ENCODE measurements at regions not wholly inside any gene's neighbourhood (a gene's known extent, or its start where the extent isn't known, plus 50 kb on each side); places are given as distances from the start of the nearest gene placed in this dataset.
A peak's percentile ranks its signal among the peaks of the same experiment; 100 is the strongest.
"Not testable (repeated sequence)": the region's sequence is repeated elsewhere in the genome, so short reads cannot be mapped to it uniquely, and the experiment has no call there.

DNA sequence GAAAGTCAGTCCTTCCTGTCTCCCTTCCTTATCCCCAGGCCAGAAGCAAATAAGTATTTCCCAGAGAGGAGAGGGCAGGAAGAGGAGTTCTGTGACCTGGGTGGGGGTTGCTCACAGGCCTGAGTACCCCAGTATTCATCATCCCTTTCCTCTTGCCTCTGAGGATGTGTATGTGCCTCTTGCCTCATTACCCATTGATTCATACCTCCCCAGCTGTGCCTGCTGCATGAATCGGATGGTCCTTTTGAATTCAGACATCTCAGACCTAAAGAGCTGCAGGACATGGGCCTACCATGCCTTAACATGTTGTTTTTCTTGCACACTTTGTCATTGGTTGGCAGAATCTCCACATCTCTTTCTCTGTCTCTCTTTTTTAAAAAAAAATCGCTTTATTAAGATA is 112.8 kb upstream of the SHB start:
- DNase-seq = no peak

DNA sequence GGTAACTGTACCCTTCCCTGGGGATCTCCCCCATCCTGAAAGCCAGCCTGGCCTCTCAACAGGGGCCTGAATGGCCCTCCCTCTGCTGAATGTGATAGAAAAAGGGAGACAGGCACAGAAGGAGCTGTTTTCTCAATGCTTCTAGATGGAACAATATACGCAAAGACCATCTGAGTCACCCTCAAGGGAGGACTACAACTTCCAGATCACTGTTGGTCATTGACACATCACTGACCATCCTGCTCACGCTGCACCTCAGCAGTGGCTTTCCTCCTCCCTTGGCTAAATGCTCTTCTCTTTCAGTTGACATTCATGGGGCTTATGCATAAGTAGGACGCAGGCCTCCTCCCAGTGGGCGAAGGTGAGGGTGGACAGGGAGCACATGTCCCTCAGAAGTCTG is 112.2 kb upstream of the SHB start:
- no peak for DNase-seq

DNA sequence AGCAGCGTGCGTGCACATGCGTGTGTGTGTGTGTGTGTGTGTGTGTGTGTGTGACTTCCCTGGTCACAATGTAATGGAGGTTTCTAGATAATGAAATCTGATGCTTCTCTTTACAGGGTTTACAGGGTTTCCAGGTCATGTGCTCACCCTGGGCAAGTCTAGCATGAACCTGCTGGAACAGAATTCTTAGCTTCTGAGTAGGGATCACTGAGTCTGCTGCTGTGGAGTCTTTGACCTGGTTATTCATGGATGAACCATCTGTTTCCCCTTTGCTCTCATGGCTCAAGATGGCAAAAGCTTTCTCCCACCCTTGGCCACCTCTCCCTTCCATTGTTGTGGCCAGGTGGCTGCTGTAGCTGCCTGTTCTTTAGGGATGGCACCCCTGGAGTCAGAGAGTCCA is 111.6 kb upstream of the SHB start:
- DNase-seq = no peak

DNA sequence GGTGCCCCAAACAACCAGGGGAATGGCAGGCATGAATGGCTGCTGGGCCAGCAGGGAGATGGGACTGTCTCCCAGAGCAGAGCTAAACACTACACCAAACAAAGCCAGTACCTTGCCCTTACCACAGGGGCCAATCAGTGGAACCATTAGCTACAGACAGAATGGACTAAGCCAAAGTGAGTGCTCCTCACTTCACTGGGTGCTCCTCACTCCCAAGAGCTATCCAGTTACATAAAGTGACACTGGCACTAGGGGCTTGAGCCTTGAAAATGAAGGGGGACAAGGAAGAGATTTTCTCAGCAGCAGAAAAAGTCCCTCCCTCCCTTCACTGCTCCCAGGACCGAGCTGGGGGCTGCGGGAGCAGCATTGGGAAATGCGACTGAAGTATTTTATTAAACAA is 110.9 kb upstream of the SHB start:
- DNase-seq = no peak

DNA sequence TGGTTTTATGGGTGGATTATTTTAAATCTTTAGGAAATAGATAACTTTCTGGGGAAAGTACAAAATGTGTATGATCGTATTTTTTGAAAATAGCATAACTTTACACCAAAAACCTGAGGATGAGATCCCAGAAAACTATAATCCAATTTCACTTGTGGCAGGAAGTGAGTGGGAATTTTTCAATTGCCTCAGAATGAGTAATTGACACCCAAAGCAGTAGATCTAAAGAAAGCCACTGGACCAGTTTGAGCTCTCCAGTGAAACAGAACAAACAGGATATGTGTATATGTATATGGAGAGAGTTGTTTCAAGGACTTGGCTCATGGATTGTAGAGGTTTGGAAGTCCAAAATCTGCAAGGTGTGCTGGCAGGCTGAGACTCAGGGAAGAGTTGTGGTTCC is 109.2 kb upstream of the SHB start:
- no peak for DNase-seq

DNA sequence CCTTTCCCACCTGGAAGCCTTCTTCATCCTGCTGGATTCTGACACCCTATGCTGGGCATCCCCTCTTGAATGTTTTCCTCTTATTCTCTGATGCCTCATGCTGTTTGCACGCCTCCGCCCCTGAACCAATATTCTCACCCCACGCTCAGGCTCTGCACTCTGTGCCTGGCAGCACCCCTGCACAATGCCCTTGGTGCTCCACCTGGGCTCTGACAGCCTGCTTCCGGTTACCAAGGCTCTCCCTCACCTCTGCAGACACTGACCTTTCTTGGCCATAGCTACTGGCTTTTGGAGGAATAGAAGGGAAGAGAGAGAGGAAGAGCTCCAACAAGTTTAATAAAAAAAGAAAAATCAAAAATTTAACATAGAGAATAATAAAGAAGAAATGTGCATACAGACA is 108.7 kb upstream of the SHB start:
- DNase-seq = no peak

DNA sequence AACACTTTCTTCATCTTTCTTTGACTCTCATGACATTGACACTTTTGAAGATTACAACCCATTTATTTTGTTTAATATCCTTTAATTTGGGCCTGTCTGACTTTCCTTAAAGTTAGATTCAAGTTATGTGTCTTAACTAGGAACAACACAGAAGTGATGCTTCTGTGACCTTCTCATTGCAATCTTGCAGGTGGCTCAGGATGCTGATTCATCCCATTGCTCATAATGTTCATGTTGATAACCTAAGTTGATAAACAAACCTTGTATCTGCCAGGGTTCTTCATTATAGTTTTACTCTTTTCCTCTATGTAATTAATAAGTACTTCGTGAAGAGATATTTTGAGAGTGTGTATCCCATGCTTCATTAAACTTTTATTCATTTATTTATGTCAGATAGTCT is 107.2 kb upstream of the SHB start:
- no peak for DNase-seq

DNA sequence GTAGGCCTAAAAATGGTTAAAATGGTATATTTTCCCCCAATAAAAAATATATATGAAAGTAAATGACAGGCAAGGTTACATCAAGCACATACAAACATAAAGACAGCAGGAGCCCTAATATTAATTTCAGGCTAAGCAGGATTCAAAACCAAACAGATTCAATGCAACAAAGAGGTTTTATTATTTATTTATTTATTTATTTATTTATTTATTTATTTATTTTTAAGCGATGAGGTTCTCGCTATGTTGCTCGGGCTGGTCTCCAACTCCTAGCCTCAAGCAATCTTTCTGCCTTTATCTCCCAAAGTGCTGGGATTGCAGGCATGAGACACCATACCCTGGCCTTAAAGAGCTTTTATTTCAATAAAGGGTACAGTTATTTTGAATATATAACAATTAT is 106.4 kb upstream of the SHB start:
- no peak for DNase-seq

DNA sequence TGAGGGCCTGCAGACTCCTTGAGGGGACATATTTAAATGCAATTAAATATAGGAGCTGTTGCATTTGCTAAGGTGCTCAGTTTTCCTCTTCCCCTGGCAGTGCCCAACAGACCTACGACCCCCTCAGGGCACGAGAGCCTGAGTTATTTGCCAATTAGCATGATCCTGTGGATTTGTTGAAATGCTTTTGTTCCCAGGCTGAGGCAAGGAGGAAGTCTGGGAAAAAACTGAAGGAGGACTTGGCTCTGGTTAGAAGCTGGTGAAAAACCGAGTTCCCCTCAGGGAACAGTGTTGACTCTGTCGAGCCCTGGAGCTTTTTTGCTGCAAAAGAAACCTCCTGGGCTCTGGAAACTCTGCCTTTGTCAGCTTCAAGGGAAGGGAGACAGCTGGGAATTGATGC is 103.6 kb upstream of the SHB start:
- DNase-seq = no peak

DNA sequence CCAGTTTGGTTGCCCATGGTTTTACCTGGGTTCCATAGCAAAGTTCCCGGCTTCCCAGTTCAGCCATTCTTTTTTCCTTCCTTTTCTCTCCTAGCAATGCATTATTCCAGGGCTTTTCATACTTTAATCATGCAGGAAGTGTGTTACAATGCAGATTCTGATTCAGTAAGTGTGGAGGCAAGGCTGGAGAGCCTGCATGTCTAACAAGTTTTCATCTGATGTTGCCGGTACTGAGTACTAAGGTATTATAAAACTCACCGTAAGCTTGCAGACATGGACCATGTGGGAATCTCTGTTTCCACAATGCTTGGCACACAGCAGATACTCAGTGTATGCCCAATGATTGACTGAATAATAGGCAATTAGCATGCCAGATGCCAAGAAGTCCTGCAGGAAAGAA is 102.9 kb upstream of the SHB start:
- no peak for DNase-seq

DNA sequence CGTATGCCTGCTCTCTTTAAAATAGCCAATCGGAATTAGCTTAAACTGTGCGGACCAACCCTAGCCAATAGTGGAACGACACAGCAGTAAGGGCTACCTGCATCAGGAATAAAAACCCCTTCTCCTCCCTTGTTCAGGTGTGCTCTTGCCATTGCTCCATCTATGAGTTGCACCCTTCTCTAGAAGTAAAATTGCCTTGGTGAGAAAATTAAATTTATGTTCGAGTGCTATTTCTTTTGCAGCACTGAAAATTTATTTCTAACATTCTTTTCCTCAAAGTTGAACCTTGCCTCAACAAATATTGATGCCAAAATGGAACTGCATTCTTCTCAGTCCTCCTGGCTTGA is 102.5 kb upstream of the SHB start:
- no peak for DNase-seq

DNA sequence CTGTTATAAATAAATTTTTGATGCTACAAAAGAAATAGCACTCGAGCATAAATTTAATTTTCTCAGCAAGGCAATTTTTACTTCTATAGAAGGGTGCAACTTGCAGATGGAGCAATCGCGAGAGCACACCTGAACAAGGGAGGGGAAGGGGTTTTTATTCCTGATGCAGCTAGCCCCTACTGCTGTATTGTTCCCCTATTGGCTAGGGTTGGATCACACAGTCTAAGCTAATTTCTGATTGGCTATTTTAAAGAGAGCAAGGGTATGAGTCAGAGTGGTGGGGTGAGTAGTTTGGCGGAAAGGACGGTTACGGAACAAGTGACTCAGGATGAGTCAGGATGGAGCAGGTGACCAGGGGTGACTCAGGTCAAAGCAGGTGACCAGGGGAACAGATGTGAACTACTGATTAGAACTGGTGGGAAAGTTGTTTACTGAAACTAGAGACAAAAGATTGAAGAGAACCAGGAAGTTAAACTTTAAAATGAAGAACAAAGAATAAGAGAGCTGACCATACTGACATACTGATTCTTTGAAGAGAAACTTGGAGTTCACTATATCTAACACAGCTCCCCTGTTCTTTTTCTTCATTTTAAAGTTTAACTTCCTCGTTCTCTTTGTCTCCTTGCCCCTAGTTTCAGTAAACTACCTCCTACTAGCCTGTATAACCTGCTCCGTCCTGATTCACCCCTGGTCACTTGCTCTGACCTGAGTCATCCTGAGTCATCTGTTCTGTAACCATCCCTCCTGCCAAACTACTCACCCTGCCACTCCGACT is 101.9 kb upstream of the SHB start:
- peak; percentile 64 for DNase-seq

DNA sequence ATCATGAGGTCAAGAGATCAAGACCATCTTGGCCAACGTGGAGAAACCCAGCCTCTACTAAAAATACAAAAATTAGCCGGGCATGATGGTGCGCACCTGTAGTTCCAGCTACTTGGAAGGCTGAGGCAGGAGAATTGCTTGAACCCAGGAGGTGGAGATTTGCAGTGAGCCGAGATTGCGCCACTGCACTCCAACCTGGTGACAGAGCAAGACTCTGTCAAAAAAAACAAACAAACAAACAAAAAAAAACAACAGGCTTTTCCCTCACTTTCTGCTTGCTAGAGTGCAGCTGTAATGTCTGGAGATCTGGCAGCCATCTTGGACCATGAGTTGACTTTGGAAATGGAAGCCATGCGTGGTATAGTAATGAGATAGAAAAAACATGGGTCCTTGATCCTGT is 101.1 kb upstream of the SHB start:
- DNase-seq = not testable (repeated sequence)

DNA sequence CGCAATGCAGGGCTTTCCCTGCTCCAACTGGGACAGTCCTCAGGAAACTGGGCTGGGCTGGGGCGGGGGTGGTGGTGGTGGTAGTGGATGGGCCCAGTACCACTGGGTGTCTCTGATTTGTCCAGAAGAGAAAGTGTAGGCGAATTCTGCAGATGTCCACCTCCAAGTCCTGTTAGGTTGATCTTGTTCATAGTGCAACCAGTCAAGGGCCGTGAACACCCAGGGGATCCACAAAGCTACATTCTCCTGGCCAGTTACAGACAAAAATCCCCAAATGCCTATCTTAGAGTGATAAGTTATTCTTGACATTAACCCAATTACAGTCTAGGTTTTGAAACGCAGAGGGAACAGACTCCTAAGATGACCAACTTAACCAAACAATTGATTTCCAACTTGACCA is 97.5 kb upstream of the SHB start:
- no peak for DNase-seq

DNA sequence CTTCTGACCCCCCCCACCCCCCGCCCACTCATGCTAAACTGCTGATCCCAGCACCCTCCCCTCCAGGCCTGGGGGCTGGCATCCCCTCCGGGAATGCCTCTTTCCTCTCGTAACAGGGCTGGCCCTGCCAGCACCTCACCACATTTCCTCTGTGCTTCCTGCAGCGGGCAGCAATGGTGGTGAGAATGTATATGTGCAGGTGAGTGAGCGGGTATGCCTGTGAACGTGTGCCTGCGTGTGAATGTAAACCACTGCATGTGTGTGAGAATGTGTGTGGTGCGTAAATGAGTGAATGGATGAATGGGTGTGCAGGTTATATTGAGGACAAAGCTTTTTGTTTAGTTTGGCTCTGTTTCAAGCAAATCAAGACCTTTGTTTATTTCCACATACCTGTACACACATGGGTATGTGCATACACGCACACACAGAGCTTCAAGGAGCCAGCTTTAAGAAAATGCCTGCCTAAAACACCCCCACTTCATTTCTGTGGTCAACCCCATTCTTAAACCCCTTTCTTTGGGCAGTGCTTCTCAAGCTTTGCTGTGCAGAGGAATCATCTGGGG is 95.7 kb upstream of the SHB start:
- no peak for DNase-seq

DNA sequence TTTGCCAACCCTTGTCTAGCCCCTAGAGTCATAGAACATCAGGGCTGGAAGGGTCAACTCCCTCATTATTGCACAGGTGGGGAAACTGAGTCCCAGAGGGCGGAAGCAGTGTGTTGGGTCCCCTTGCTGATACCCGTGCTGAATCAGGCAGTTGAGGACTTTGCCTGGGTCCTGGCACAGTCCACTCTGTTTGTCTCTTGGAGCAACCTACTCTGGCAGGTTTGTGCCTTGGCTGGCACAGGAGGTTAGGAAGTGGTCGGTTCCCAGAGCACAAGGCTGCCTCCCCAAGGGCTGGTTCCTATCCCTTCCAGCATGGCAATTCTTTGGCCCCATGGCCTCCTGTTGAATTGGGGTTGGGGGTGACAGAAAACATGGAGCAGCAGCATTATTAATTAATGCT is 94.5 kb upstream of the SHB start:
- DNase-seq = no peak

DNA sequence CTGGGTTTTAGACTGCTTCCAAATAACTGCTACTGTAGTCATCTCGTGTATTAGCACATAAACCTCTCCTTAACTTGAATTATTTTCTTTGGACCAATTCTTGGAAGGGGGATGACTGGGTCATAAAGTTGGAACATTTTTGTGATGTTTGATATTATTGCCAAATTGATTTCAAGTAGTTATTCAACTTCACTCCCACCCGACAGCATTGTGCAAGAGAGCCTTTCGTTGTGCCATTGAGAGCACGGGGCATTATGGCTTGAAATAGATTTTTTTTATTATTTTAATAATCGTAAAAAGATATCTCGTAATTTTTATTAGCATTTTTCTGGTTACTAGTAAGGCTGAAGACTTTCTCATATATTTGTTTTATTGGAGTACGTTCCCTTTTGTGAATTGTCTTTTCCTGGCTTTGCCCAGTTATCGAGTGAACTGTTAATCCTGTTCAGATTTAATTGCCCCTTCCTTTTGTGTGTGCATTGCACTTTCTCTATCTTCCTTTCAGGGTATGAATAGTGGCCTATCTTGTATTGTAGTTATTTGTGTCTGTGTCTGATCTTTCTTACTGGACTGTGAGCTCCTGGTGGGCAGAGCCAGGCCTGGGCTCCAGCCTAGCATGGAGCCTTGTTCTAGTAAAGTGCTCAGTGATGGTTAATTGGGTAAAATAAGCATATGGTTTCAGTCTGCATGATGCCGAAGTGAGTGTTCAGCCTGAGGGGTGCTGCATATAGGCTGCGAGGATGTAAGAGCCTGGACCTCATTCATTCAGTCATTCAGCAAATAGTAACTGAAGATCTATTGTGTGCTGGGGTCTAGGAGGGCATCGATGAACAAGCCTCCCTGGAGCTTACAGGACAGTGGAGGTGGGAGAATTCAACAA is 93.5 kb upstream of the SHB start:
- DNase-seq = no peak

DNA sequence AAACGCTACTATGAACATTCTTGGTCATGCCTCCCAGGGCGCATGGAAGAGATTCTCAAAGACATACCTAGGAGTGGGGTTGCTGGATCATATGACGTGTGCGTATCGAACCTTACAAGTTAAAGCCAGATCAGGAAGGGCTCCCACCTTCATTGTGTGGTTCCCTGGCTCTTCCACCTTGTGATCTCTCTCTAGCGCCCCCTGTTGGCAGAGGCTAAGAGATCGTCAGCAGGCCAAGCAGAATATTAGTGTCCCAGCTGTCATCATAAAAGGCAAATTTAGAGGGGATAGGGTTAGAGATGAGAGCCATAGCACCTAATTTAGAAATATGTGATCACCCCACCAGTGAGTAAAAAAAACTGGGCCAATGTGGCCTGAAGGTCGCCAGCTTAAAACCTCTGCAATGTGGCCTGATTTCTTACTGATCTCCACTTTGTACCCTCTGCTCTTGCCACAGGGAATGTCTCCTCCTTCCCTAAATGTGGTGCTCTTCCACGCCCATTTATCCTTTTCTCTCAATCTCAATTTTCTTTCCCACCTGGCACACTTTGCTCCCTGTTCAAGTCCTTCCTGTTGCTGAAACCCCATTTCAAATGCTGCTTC is 91.7 kb upstream of the SHB start:
- no peak for DNase-seq

DNA sequence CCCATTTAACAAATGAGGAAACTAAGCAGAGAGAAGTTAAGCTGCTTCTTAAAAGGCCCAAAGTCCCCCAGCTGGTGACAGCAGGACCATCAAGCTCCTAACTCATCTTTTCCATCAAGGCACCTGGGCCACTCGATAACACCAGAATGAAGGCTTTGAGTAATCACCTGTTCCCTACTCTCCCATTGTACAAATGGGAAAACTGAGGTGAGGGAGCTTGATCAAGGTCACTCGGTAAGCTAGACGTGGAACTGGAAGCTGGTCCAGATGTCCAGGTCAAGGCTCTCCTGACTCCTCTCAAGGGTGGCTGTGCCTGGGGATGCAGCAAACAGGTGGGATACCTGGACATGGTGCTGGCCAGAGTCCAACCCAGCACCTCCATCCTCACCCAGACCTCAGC is 90.6 kb upstream of the SHB start:
- DNase-seq = no peak

DNA sequence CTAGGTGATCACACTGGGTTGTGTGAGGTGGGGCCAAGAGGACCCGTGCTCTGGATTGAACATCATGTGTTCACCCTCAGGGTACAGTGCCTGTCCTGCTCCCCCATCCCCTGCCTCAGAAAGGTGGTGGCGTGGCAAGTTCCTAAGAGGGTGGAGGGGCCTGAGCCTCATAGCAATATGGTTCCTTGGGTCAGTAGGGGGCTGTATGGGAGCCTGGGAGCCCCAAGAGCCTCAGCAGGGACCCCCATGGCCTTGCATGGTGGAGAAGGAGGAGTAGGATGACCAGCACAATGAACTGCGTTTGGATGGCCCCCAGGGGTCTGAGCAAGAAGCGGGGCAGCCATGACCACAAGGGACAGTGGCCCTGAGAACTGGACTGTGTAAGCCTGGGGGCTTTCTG is 89.6 kb upstream of the SHB start:
- DNase-seq = no peak

DNA sequence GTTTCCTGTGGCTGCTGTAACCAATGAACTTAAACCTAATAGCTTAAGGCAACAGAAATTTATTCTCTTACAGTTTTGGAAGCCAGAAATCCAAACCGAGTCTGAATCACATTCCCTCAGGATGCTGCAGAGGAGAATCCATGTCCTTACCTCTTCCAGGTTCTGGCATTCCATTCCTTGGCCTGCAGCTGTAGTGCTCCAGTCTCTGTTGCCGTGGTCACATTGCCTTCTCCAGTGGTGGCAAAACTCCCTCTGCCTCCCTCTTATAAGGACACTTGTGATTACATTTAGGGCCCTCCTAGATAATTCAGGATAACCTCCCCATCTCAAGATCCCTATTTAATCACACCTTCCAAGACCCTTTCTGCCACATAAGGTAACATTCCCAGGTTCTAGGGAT is 88.7 kb upstream of the SHB start:
- no peak for DNase-seq

DNA sequence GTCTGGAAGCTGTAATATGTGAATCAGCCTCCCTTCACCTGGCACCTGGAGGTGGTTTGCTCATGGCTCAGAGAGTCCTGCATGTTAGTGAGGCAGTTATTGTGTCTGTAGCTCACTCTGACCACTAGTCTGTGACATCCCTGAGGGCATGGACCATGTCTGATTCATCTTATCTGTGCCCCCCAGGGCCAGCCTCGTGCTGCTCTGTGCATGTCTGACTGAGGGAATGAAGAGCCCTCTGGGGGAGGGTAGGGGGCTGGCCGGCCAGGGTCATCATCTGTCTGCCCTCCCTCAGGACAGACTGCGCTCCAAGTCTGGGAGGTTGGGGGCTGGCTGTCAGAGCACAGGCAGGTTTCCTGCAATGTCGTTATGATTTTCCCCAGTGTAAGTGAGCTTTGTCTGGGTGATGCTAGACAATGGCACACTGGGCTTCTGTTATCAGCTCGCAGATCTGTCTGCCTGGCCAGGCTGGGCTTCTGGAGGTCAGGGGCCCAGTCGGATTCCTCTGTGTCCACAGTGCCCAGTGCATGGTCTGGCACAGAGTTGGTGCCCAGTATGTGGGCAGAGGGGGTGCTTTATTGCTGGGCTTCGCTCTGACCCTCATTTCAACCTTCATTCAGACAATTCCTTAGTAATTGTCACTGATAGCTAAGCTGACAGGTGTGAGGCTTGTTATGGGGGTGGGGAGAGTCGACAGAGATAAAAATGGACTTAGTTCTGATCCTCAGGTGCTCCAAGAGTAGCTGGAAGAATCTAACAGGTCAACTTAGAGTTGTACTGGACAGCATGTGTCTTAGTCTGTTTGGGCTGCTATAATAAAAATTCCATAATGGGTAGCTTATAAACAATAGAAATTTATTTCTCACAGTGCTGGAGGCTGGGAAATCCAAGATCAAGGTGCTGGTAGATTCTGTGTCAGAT is 85.7 kb upstream of the SHB start:
- DNase-seq = no peak

DNA sequence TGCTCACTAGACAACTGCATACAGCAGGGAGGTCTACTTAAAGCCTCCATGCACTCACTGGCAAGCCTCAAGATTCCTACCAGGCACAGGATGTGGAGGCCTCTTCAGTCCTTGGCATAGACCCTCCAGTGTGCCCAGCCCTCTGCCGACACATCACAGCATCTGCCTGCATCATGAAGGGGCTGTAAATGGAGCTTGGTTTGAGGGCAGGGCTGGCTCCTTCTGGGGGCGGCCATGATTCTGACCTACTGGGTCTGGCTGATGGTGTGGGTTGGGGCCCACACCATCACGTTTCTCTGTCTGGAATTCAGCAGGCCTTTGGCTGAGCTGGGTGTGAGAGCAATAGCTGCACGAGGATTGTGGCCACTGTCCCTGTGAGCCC is 84.9 kb upstream of the SHB start:
- no peak for DNase-seq
